ENCODE measurements at regions not wholly inside any gene's neighbourhood (a gene's known extent, or its start where the extent isn't known, plus 50 kb on each side); places are given as distances from the start of the nearest gene placed in this dataset.

DNA sequence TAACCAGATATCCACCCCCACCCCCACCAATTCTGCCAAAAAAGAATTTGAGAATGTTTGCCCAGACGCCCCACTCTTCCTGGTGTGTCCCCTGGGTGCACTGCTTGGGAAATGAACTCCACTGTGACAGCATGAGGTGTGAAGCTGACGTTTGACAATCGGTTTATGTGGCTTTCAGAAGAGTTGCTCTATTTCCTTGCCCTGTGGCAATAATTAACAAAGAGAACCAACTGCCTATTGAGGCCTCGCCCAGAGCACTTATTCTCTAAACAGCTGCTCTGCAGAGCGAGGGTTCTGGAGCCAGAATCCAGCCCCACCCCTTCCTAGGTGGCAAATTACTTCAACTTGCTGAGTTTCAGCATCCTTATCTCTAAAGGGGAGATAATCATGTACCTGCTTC lies 115.8 kb upstream of the SIX3 start:
- TF ChIP-seq, protein P1, sequence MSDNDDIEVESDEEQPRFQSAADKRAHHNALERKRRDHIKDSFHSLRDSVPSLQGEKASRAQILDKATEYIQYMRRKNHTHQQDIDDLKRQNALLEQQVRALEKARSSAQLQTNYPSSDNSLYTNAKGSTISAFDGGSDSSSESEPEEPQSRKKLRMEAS (IDR thresholded peaks at IDR 0.05): no peak
- no peak for TF ChIP-seq RAD21 (IDR thresholded peaks at IDR 0.05)
- TF ChIP-seq, protein P2, sequence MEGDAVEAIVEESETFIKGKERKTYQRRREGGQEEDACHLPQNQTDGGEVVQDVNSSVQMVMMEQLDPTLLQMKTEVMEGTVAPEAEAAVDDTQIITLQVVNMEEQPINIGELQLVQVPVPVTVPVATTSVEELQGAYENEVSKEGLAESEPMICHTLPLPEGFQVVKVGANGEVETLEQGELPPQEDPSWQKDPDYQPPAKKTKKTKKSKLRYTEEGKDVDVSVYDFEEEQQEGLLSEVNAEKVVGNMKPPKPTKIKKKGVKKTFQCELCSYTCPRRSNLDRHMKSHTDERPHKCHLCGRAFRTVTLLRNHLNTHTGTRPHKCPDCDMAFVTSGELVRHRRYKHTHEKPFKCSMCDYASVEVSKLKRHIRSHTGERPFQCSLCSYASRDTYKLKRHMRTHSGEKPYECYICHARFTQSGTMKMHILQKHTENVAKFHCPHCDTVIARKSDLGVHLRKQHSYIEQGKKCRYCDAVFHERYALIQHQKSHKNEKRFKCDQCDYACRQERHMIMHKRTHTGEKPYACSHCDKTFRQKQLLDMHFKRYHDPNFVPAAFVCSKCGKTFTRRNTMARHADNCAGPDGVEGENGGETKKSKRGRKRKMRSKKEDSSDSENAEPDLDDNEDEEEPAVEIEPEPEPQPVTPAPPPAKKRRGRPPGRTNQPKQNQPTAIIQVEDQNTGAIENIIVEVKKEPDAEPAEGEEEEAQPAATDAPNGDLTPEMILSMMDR (IDR thresholded peaks at IDR 0.05; ENCODE audit: low read depth, low read length, missing input control): no peak
